ENCODE measurements at regions not wholly inside any gene's neighbourhood (a gene's known extent, or its start where the extent isn't known, plus 50 kb on each side); places are given as distances from the start of the nearest gene placed in this dataset.

DNA sequence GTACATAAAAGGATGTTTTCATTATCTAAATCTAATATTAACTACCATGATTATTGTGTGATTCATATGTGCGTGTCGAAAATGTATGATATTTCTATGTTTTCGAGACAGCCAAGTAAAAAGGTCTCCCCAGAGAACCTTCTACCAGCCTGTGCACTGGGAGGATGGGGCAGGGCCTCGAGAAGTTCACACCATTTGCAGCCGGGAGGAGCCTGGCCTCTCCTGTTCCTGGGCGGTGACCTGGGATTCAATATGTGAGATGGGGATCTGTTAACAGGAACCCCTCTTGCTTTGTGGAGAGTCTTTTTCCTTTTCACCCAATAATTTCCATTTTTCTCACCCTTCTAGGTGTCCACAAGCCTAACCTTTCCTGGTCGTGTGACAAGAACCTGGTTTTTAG, 189.3 kb downstream of the IPO8 start:
- TF ChIP-seq, protein P1, sequence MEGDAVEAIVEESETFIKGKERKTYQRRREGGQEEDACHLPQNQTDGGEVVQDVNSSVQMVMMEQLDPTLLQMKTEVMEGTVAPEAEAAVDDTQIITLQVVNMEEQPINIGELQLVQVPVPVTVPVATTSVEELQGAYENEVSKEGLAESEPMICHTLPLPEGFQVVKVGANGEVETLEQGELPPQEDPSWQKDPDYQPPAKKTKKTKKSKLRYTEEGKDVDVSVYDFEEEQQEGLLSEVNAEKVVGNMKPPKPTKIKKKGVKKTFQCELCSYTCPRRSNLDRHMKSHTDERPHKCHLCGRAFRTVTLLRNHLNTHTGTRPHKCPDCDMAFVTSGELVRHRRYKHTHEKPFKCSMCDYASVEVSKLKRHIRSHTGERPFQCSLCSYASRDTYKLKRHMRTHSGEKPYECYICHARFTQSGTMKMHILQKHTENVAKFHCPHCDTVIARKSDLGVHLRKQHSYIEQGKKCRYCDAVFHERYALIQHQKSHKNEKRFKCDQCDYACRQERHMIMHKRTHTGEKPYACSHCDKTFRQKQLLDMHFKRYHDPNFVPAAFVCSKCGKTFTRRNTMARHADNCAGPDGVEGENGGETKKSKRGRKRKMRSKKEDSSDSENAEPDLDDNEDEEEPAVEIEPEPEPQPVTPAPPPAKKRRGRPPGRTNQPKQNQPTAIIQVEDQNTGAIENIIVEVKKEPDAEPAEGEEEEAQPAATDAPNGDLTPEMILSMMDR (IDR thresholded peaks at IDR 0.05) = no peak
- TF ChIP-seq EP300 (IDR thresholded peaks at IDR 0.05) (no peak), POLR2A (IDR thresholded peaks at IDR 0.05) (no peak)

Measured in sigmoid colon (tissue), 4 donors.